GM19238 (cell line): ENCODE measurements at regions not wholly inside any gene's neighbourhood (a gene's known extent, or its start where the extent isn't known, plus 50 kb on each side); places are given as distances from the start of the nearest gene placed in this dataset.
"Not testable (repeated sequence)": the region's sequence is repeated elsewhere in the genome, so short reads cannot be mapped to it uniquely, and the experiment has no call there.

Experiments
- DNase-seq: peaks from one replicate; pipeline ENCODE4 v3.0.0; 2011; ENCODE audit warnings: low spot score; ENCODE audit not compliant: insufficient read length

GRCh38 chr7:136326045-136326609 is 349.0 kb upstream of the MTPN start:
- DNase-seq = no peak

- no peak for DNase-seq
These were observed 348.4 kb upstream of the MTPN start for GRCh38 chr7:136325578-136325977.

- DNase-seq = no peak
These were observed 347.9 kb upstream of the MTPN start for GRCh38 chr7:136325027-136325426.

- no peak for DNase-seq
These were observed 347.0 kb upstream of the MTPN start for GRCh38 chr7:136324073-136324704.

GRCh38 chr7:136312592-136312991 is 335.4 kb upstream of the MTPN start:
- no peak for DNase-seq

- no peak for DNase-seq
These were observed 332.2 kb upstream of the MTPN start for GRCh38 chr7:136309407-136309806.

- no peak for DNase-seq
These were observed 331.1 kb upstream of the MTPN start for GRCh38 chr7:136308230-136308629.

GRCh38 chr7:136303162-136303561 is 326.0 kb upstream of the MTPN start:
- no peak for DNase-seq

- DNase-seq = no peak
These were observed 324.9 kb upstream of the MTPN start for GRCh38 chr7:136302049-136302448.

- DNase-seq = no peak
These were observed 317.8 kb upstream of the MTPN start for GRCh38 chr7:136294977-136295376.

- no peak for DNase-seq
These were observed 316.8 kb upstream of the MTPN start for GRCh38 chr7:136293841-136294391.

GRCh38 chr7:136293272-136293671 is 316.1 kb upstream of the MTPN start:
- DNase-seq = no peak

GRCh38 chr7:136292365-136292764 is 315.2 kb upstream of the MTPN start:
- no peak for DNase-seq

- DNase-seq = no peak
These were observed 313.2 kb upstream of the MTPN start for GRCh38 chr7:136290351-136290750.

- DNase-seq = no peak
These were observed 300.9 kb upstream of the MTPN start for GRCh38 chr7:136278057-136278456.

GRCh38 chr7:136275794-136276193 is 298.6 kb upstream of the MTPN start:
- no peak for DNase-seq

GRCh38 chr7:136274636-136275345 is 297.6 kb upstream of the MTPN start:
- DNase-seq = no peak

GRCh38 chr7:136272934-136273333 is 295.8 kb upstream of the MTPN start:
- DNase-seq = no peak

GRCh38 chr7:136267822-136268221 is 290.7 kb upstream of the MTPN start:
- no peak for DNase-seq

- no peak for DNase-seq
These were observed 289.3 kb upstream of the MTPN start for GRCh38 chr7:136266457-136266856.

GRCh38 chr7:136264304-136264703 is 287.1 kb upstream of the MTPN start:
- not testable (repeated sequence) for DNase-seq

GRCh38 chr7:136263112-136263860 is 286.1 kb upstream of the MTPN start:
- not testable (repeated sequence) for DNase-seq
